Smooth muscle cell (in vitro differentiated cells): ENCODE measurements at regions not wholly inside any gene's neighbourhood (a gene's known extent, or its start where the extent isn't known, plus 50 kb on each side); places are given as distances from the start of the nearest gene placed in this dataset.

Experiments used
- DNase-seq: peaks from one replicate; lab custom pipeline; 2025; ENCODE audit not compliant: unreplicated experiment; lab: John Stamatoyannopoulos, UW
- H2AFZ ChIP-seq: fragments of 200-600 bp; sonication (generic); 2 replicates; pipeline ENCODE4 v1.6.0; 2016; ENCODE audit warnings: antibody characterized with exemption, low read depth, mild to moderate bottlenecking
- H3F3A ChIP-seq: fragments of 200-600 bp; sonication (generic); 2 replicates; pipeline ENCODE4 v1.6.0; 2017; ENCODE audit warnings: antibody characterized with exemption, low read depth
- H3K27ac ChIP-seq: fragments of 200-600 bp; sonication (generic); 2 replicates; pipeline ENCODE4 v1.5.1; 2016; ENCODE audit warnings: low read depth, mild to moderate bottlenecking
- H3K27me3 ChIP-seq: fragments of 200-600 bp; sonication (generic); 2 replicates; pipeline ENCODE4 v1.6.1; 2016; ENCODE audit warnings: low read depth, mild to moderate bottlenecking
- H3K36me3 ChIP-seq: fragments of 200-600 bp; sonication (generic); 2 replicates; pipeline ENCODE4 v1.5.1; 2016; ENCODE audit warnings: low read depth
- H3K4me1 ChIP-seq: fragments of 200-600 bp; sonication (generic); 2 replicates; pipeline ENCODE4 v1.5.1; 2016; ENCODE audit warnings: low read depth
- H3K4me2 ChIP-seq: fragments of 200-600 bp; sonication (generic); 2 replicates; pipeline ENCODE4 v1.6.0; 2016; ENCODE audit warnings: mild to moderate bottlenecking
- H3K4me3 ChIP-seq: fragments of 200-600 bp; sonication (generic); 2 replicates; pipeline ENCODE4 v1.5.1; 2016; ENCODE audit warnings: mild to moderate bottlenecking
- H3K79me2 ChIP-seq: fragments of 200-600 bp; sonication (generic); 2 replicates; pipeline ENCODE4 v1.6.0; 2016; ENCODE audit warnings: low read depth, mild to moderate bottlenecking
- H3K9ac ChIP-seq: fragments of 200-600 bp; sonication (generic); 2 replicates; pipeline ENCODE4 v1.6.0; 2016; ENCODE audit warnings: low read depth
- H3K9me3 ChIP-seq: fragments of 200-600 bp; sonication (generic); replicated peaks from 2 replicates; pipeline ENCODE4 v1.5.1; 2016; ENCODE audit warnings: low read depth
- H4K20me1 ChIP-seq: fragments of 200-600 bp; sonication (generic); 2 replicates; pipeline ENCODE4 v1.6.0; 2016; ENCODE audit warnings: low read depth
- CTCF ChIP-seq: fragments of 200-600 bp; sonication (generic); IDR thresholded peaks from 2 replicates; pipeline ENCODE4 v1.5.1; 2017; ENCODE audit warnings: borderline replicate concordance, mild to moderate bottlenecking, antibody characterized with exemption; ENCODE audit not compliant: insufficient read depth, poor library complexity, severe bottlenecking
- WGBS: methylation state at CpG from one replicate; pipeline ENCODE4 v1.1.7; 2016; ENCODE audit warnings: low lambda C conversion rate; 5-methylcytosine and 5-hydroxymethylcytosine counted together

- Histone ChIP-seq H3K9me3 (no peaks in the 10 kb centered on the region), H3K79me2 (no peaks in the 10 kb centered on the region), H3K4me1 (no peaks in the 10 kb centered on the region), H4K20me1 (no peaks in the 10 kb centered on the region), H3K27ac (no peak overlapping the region), H3K36me3 (no peaks in the 10 kb centered on the region), H3F3A (no peaks in the 10 kb centered on the region), H3K27me3 (no peaks in the 10 kb centered on the region), H3K9ac (no peak overlapping the region), H2AFZ (no peak overlapping the region), H3K4me2 (no peak overlapping the region), H3K4me3 (no peak overlapping the region)
- 83% methylated on average over 7 of the region's 7 CpGs for WGBS
- TF ChIP-seq CTCF, result no peak
- no peak for DNase-seq
Observed at GRCh38 chr10:32159264-32159663, 103.0 kb upstream of the KIF5B start.

- 89% methylated on average over 4 of the region's 4 CpGs for WGBS
- H3K27me3 ChIP-seq, result no peaks in the 10 kb centered on the region
Observed at GRCh38 chr10:32156031-32156495, 99.8 kb upstream of the KIF5B start.

GRCh38 chr10:32155075-32155516, 98.9 kb upstream of the KIF5B start:
- H4K20me1 ChIP-seq, result no peaks in the 10 kb centered on the region
- no peaks in the 10 kb centered on the region for H3K4me1 ChIP-seq
- peak overlapping the region; percentile 91 for H3K27ac ChIP-seq
- H2AFZ ChIP-seq, result peak overlapping the region; percentile 67
- no peaks in the 10 kb centered on the region for H3K79me2 ChIP-seq
- H3K27me3 ChIP-seq, result no peaks in the 10 kb centered on the region
- no peak overlapping the region for H3K4me3 ChIP-seq
- peak overlapping the region; percentile 15 for H3K4me2 ChIP-seq
- DNase-seq, result no peak
- no peaks in the 10 kb centered on the region for H3F3A ChIP-seq
- H3K36me3 ChIP-seq, result no peaks in the 10 kb centered on the region
- no peak for TF ChIP-seq CTCF
- H3K9ac ChIP-seq, result peak overlapping the region; percentile 55
- no peaks in the 10 kb centered on the region for H3K9me3 ChIP-seq
- 44% methylated on average over 2 of the region's 2 CpGs for WGBS

More at GRCh38 chr10:32156031-32156495, 99.8 kb upstream of the KIF5B start:
- Histone ChIP-seq H3K9me3 (no peaks in the 10 kb centered on the region), H3K36me3 (no peaks in the 10 kb centered on the region), H3F3A (no peaks in the 10 kb centered on the region), H3K4me1 (no peaks in the 10 kb centered on the region), H3K4me3 (no peak overlapping the region), H4K20me1 (no peaks in the 10 kb centered on the region), H3K79me2 (no peaks in the 10 kb centered on the region), H3K4me2 (no peak overlapping the region), H2AFZ (no peak overlapping the region), H3K27ac (peak overlapping the region; percentile 91), H3K9ac (no peak overlapping the region)
- no peak for DNase-seq
- no peak for TF ChIP-seq CTCF

GRCh38 chr10:32153931-32154330, 97.7 kb upstream of the KIF5B start:
- Histone ChIP-seq H3K4me2 (no peak overlapping the region), H3K36me3 (no peaks in the 10 kb centered on the region), H4K20me1 (no peaks in the 10 kb centered on the region), H3K4me1 (no peaks in the 10 kb centered on the region), H3K4me3 (no peak overlapping the region), H3K9ac (no peak overlapping the region), H3K9me3 (no peaks in the 10 kb centered on the region), H3K27ac (no peak overlapping the region), H3F3A (no peaks in the 10 kb centered on the region), H2AFZ (no peak overlapping the region), H3K79me2 (no peaks in the 10 kb centered on the region), H3K27me3 (no peaks in the 10 kb centered on the region)
- DNase-seq, result no peak
- TF ChIP-seq CTCF, result no peak
- 100% methylated on average over 1 of the region's 1 CpG for WGBS
